ENCODE measurements at regions not wholly inside any gene's neighbourhood (a gene's known extent, or its start where the extent isn't known, plus 50 kb on each side); places are given as distances from the start of the nearest gene placed in this dataset.
A peak's percentile ranks its signal among the peaks of the same experiment; 100 is the strongest.
"Not testable (repeated sequence)": the region's sequence is repeated elsewhere in the genome, so short reads cannot be mapped to it uniquely, and the experiment has no call there.

DNA sequence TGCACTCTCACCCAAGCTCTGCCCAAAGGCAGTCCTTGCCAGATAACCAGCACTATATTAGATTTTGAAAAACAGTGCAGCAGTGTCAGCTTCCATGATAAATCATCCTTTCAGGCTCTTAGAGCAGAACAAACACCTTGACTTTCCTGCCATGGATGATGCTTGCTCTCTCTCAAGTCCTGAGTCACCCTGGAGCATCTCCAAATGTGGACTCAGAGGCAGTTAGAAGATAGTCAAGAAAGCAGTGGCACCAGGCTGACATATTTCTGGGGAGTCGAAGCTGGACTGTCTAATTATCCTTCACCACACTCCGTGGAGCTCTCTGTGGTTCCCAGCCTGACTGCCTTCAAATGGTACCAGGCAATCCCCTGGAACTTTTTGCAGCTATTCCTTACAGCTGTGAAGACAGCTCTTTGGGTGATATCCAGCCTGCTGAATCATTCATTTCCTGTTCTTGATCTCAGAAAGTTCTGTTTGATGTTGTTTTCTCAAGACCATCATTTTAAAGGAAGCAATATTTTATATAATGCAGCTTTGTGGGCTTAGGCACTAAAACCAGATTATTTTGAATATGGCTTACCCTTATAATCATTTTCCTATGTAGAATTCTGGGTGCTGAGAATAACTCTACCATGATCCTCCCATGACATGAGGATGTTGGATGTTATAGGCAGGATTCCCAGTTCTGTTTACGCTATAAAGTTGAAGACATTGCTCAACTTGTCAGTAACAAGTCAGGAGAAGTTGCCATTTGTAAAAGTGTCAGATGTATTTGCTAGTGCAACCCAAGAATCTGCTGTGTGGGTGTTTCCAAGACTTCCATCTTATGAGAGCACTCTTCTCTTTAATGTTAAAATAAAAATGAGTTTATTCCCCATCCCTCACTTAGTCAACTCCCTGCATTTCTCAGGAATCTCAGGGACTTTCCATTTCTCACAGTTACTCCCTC is 233.8 kb downstream of the C7orf25 start:
- peak; percentile 100 for DNase-seq

- DNase-seq, result no peak
Measured at GRCh38 chr7:42674541-42674940, 237.3 kb downstream of the C7orf25 start.

GRCh38 chr7:42673951-42674350 is 237.9 kb downstream of the C7orf25 start:
- no peak for DNase-seq

- no peak for DNase-seq
Measured at GRCh38 chr7:42672339-42672999, 239.4 kb downstream of the C7orf25 start.

DNA sequence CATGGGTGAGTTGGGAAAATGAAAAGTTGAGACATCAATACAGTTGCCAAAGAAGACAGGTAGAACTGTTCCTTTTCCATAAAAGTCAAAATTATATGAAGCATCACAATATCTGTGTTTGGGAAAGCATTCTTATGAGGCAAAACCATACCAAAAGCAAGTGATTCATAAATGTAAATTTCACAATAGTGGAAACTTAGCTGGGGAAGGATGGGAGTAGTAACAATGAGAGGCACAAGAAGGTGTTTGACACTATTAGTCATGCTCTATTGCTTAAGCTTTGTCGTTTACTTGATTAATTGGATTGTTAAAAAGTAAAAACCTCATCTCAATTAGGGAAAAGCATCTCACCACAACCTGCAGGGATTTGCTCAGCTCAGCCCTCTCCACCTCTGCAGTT is 240.2 kb downstream of the C7orf25 start:
- DNase-seq, result peak; percentile 87

DNA sequence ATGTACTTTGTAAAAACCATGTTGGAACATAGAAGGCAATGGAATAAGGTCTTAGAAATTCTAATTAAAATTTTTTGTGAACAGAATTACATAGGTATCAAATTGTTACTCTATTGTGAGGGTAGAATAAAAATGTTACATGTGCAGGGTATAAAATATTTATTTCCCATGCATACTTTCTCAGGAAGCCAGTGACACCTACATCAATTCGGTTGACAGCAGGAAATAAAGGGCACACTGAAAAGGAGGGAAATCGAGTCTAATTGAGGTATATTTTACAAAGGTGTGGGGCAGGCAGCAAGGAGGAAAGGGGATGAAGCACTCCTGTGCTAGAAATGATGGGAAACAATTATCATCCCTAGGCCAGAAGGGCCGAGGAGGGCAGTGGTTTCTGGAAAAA is 244.9 kb downstream of the C7orf25 start:
- no peak for DNase-seq

- DNase-seq, result no peak
Measured at GRCh38 chr7:42662862-42663261, 249.0 kb downstream of the C7orf25 start.

GRCh38 chr7:42661312-42661711 is 250.6 kb downstream of the C7orf25 start:
- DNase-seq, result peak; percentile 88

GRCh38 chr7:42650701-42651100 is 261.2 kb downstream of the C7orf25 start:
- no peak for DNase-seq

DNA sequence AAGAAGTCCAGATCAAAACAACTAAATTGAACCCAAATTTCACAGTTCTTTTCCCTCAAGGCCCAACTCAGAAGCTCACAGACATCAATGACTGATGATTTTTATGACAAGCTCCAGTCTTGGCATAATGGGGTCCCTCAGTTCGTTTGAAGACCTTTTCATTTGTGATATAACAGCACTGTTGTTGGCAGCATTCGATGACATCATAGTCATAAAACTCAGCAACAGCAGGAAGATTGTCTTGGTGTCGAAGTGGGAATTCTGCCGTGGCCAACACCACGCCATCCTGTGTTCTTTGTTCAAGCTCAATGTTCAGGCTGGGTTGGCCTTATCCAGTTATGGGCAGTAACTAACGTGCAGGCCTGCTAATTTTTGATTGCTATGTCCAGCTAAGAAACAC is 261.7 kb downstream of the C7orf25 start:
- no peak for DNase-seq

DNA sequence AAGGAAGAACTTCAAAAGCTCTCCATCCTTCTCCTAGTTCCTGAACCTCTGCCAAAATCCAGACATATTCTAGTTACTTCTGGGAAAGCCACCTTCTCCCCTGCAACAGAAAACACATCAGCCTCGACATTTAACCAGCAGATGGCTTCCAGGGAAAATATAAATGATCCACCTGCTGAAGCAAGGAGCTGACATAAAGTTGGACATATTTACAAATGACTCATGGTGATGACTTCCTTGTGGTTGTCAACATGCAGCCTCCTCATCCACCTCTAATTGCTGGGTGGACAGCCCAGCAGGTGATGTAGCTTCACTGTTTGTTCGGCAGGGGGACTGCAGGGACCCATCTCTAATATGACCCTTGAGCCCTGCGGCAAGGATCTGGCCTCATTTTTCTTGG is 266.0 kb downstream of the C7orf25 start:
- no peak for DNase-seq

- DNase-seq, result no peak
Measured at GRCh38 chr7:42642699-42643098, 269.2 kb downstream of the C7orf25 start.

DNA sequence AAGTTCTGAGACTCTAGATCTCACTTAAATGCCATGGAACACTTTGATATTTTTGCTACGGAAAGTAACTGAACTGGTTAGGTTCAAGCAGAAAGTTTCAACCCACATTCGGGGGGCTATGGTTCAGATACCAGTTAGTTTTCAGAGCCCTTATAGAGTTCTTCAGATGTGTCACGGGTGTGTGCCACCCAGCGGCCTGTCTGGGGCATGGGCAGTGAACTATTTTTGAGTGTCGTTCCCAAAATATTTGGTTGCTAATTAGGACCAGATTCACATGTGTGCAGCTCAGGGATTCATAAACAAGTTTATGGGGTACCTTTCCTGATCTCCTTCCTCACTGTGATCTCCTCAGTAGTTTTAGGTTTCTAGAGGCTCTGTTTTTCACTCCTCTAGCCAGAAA is 271.9 kb downstream of the C7orf25 start:
- DNase-seq, result no peak

DNA sequence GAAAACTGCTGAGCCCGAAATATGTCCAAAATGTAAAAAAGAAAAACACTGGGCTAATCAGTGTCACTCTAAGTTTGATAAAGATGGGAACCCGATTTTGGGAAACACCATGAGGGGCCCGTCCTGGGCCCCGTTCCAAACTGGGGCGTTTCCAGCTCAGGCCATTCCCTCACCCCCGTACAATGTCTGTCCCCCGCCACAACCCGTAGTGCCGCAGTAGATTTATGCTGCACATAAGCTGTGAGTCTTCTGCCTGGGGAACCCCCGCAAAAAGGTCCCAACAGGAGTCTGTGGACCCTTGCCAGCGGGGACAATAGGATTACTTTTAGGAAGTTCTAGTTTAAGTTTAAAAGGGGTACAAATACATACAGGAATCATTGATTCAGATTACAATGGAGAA is 275.5 kb downstream of the C7orf25 start:
- DNase-seq, result not testable (repeated sequence)

GRCh38 chr7:42628054-42628453 is 283.8 kb downstream of the C7orf25 start:
- no peak for DNase-seq

DNA sequence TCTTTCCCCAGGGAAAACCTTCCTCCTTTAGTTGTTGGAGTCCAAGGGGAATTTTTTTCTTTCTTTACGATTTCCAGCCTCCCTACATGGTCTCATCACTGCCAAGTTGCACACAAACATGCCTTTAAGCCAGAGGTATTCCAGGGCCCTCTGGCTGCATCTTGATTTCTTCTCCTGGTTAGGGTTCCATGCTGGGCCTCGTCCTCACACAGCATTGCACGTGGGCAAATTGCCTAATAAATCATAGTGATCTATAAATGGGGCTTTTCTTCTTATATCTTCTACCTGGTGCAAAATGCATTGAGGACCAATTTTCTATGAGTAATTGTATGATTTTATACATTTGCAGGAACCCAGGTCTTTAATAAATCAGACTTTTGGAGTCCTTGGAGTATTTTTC is 284.2 kb downstream of the C7orf25 start:
- no peak for DNase-seq

DNA sequence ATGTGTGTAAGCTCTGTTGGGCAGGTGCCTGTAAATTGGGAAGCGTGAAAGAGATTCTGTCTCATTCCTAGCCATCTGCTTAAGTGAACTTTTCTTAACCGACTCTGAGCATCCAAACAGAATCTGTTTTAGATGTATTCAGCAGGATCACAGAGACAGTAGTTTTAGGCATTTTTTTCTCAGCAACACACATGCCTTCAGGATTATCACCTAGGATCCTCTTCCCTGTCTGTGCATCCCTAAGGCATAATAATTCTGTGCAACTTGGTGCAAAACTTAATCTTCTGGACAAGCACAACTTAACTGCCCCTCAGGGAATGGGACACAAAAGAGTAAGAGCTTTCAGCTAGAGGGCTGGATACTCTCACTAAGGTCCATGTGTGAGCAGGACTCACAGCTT is 284.8 kb downstream of the C7orf25 start:
- DNase-seq, result no peak

GRCh38 chr7:42625421-42625820 is 286.4 kb downstream of the C7orf25 start:
- no peak for DNase-seq

DNA sequence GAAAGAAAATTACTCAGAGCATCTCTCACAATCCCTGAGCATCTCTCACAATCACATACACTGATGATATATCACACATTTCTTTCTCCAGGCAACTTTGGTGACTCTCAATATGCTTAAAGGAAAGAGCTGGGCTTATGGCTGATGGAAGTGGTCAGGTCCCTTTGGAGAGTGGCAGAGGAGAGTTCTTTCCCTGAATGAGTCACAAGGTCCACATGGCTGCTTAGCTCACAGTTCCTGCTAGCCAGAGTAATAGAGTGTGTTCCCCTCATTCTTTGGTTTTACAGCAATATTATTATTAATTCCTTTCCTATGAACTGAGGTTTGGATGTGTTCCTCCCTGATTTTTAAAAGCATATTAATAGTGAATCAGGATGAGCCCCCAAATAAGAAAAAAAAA is 287.4 kb downstream of the C7orf25 start:
- DNase-seq, result peak; percentile 48

GRCh38 chr7:42621543-42622219 is 290.2 kb downstream of the C7orf25 start:
- DNase-seq, result no peak

- no peak for DNase-seq
Measured at GRCh38 chr7:42618651-42619360, 293.1 kb downstream of the C7orf25 start.

DNA sequence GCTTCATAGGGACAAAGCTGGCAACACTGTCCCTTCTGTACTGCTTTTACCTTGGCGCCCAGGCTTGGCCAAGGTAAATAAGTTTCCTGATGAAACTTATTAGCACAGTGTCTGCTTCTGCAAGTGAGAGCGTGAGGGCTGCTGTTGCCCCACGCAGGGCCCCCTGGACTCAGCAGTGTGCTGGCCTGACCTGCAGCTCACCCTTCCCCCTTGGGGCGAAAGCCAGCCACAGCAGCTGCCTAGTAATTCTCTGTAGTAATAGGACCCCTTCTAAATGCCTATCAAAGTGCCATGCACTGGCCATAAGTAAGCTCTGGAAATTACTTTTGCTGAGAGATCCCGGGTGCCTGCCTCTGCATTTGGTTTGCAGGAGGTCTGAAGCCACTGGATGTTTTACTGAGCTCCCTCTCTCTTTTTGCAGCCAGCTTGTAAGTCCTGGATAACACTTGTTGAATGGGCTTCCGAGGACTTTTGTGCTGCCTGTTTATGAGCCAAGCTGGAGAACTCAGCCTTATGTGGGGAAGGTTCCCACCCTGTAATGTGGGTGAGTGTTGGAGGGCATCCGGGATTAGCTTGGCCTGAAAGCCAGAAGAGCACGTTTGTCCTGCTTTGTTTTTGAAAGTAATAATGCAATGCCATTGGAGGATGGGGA is 293.9 kb downstream of the C7orf25 start:
- DNase-seq, result no peak

Measured in NCI-H226 (cell line).